GM20000 (cell line): ENCODE measurements at regions not wholly inside any gene's neighbourhood (a gene's known extent, or its start where the extent isn't known, plus 50 kb on each side); places are given as distances from the start of the nearest gene placed in this dataset.
"Not testable (repeated sequence)": the region's sequence is repeated elsewhere in the genome, so short reads cannot be mapped to it uniquely, and the experiment has no call there.

Experiments used
- DNase-seq: peaks from one replicate; pipeline ENCODE4 v3.0.0; 2012; ENCODE audit warnings: low spot score
- CTCF ChIP-seq: IDR thresholded peaks from 2 replicates; pipeline ENCODE4 v1.5.1; 2012; ENCODE audit warnings: mild to moderate bottlenecking, control low read depth; ENCODE audit errors: extremely low read depth, missing control alignments

- TF ChIP-seq CTCF = no peak
- no peak for DNase-seq
These were observed 59.6 kb upstream of the OLIG2 start for GRCh38 chr21:32966120-32966519.

- DNase-seq = not testable (repeated sequence)
These were observed 57.6 kb upstream of the OLIG2 start for GRCh38 chr21:32968103-32968502.

- TF ChIP-seq CTCF = no peak
- no peak for DNase-seq
These were observed 51.1 kb upstream of the OLIG2 start for GRCh38 chr21:32974653-32975052.

GRCh38 chr21:32975811-32976431 is 49.8 kb upstream of the OLIG2 start:
- no peak for TF ChIP-seq CTCF
- DNase-seq = no peak
